Thyroid gland (tissue), 4 donors: ENCODE measurements at regions not wholly inside any gene's neighbourhood (a gene's known extent, or its start where the extent isn't known, plus 50 kb on each side); places are given as distances from the start of the nearest gene placed in this dataset.

Source experiments
- DNase-seq, 2 donors: peaks; one replicate each; pipeline ENCODE4 v3.0.0-alpha.2; 2019
- H3K27ac ChIP-seq, 3 donors: fragments of 200-600 bp; sonication (generic); 1 replicate in 2 of 3; 2 replicates in 1 of 3; pipeline ENCODE4 v1.5.1; 2016 to 2019; ENCODE audit warnings: mild to moderate bottlenecking in 1 of 3, moderate library complexity in 1 of 3
- H3K27me3 ChIP-seq: fragments of 200-600 bp; sonication (generic); one replicate; pipeline ENCODE4 v1.5.1; 2019
- H3K36me3 ChIP-seq, 2 donors: fragments of 200-600 bp; sonication (generic); one replicate each; pipeline ENCODE4 v1.5.1; 2016 to 2019
- H3K4me1 ChIP-seq, 2 donors: fragments of 200-600 bp; sonication (generic); one replicate each; pipeline ENCODE4 v1.5.1; 2017 to 2019
- H3K4me3 ChIP-seq, 3 donors: fragments of 200-600 bp; sonication (generic); replicated peaks in 1 of 3; 1 replicate in 2 of 3; 2 replicates in 1 of 3; pipeline ENCODE4 v1.5.1; 2016; ENCODE audit warnings: mild to moderate bottlenecking in 1 of 3
- H3K9me3 ChIP-seq: fragments of 200-600 bp; sonication (generic); one replicate; pipeline ENCODE4 v1.5.1; 2017
- POLR2A ChIP-seq, 2 donors: fragments of 450-650 bp; IDR thresholded peaks; one replicate each; pipeline ENCODE4 v1.6.1; 2017; ENCODE audit warnings: antibody characterized with exemption in 2 of 2, mild to moderate bottlenecking in 2 of 2, moderate library complexity in 1 of 2
- WGBS, 2 donors: methylation state at CpG; one replicate each; pipeline ENCODE4 v1.1.5; 2017; 5-methylcytosine and 5-hydroxymethylcytosine counted together
- intact Hi-C: fragments of 100-400 bp; cut with DNase I; formaldehyde crosslinking; loops from one replicate; pipeline ENCODE4 v1.15.1; 2023
- TF ChIP-seq, protein P1 (sequence below), 6 experiments: fragments of 200-600 bp in 3 of 6; fragments of 450-650 bp in 3 of 6; sonication (generic) in 3 of 6; IDR thresholded peaks; one replicate each; pipeline ENCODE4 v1.5.1; 2016 to 2019; ENCODE audit warnings: antibody characterized with exemption in 6 of 6, mild to moderate bottlenecking in 2 of 6, inconsistent platforms in 1 of 6, moderate library complexity in 1 of 6

- 79 to 81% methylated on average over 3 to 5 of the region's 5 CpGs for WGBS, 2 donors
- Histone ChIP-seq H3K4me1 (no peaks in the 10 kb centered on the region), H3K9me3 (no peaks in the 10 kb centered on the region), H3K36me3 (no peaks in the 10 kb centered on the region), H3K4me3 (no peak overlapping the region), H3K27me3 (no peaks in the 10 kb centered on the region), H3K27ac (no peak overlapping the region)
- intact Hi-C loops, result no loop called here
- DNase-seq, result no peak
- no peak for TF ChIP-seq POLR2A (IDR thresholded peaks at IDR 0.05)
- TF ChIP-seq, protein P1, sequence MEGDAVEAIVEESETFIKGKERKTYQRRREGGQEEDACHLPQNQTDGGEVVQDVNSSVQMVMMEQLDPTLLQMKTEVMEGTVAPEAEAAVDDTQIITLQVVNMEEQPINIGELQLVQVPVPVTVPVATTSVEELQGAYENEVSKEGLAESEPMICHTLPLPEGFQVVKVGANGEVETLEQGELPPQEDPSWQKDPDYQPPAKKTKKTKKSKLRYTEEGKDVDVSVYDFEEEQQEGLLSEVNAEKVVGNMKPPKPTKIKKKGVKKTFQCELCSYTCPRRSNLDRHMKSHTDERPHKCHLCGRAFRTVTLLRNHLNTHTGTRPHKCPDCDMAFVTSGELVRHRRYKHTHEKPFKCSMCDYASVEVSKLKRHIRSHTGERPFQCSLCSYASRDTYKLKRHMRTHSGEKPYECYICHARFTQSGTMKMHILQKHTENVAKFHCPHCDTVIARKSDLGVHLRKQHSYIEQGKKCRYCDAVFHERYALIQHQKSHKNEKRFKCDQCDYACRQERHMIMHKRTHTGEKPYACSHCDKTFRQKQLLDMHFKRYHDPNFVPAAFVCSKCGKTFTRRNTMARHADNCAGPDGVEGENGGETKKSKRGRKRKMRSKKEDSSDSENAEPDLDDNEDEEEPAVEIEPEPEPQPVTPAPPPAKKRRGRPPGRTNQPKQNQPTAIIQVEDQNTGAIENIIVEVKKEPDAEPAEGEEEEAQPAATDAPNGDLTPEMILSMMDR (IDR thresholded peaks at IDR 0.05), result no peak
Observed at GRCh38 chrX:43481576-43481975, 174.5 kb upstream of the MAOA start.

DNA sequence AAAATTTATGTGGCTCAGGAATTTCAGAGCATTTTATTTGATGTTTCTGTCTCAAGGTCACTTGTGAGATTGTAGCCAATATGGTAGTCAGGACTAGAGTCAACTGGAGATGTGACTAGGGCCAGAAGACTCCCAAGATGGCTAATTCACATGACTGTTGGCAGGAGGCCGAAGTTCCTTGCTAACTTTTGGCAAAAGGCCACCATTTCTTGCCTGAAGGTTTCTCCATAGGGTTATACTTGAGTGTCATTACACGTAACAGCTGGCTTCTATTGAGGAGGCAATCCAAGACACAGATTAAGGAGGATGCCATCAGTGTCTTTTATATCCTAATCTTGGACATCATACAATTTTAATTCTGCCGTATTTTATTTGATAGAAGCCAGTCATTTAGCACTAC is 162.3 kb upstream of the MAOA start:
- no peaks in the 10 kb centered on the region for H3K27me3 ChIP-seq
- intact Hi-C loops, result no loop called here
- 41 to 83% methylated on average over 3 of the region's 3 CpGs for WGBS, 2 donors
- no peak for TF ChIP-seq POLR2A (IDR thresholded peaks at IDR 0.05)
- TF ChIP-seq, protein P1 (IDR thresholded peaks at IDR 0.05), result no peak
- no peak overlapping the region for H3K27ac ChIP-seq
- no peaks in the 10 kb centered on the region for H3K36me3 ChIP-seq
- no peak overlapping the region for H3K4me3 ChIP-seq
- H3K4me1 ChIP-seq, result no peaks in the 10 kb centered on the region
- H3K9me3 ChIP-seq, result no peaks in the 10 kb centered on the region
- DNase-seq, result no peak

- intact Hi-C loops, result no loop called here
- DNase-seq, result no peak
- Histone ChIP-seq H3K9me3 (no peaks in the 10 kb centered on the region), H3K27ac (no peak overlapping the region), H3K4me1 (no peaks in the 10 kb centered on the region), H3K27me3 (no peaks in the 10 kb centered on the region), H3K4me3 (no peak overlapping the region), H3K36me3 (no peaks in the 10 kb centered on the region)
- 93 to 100% methylated on average over 1 of the region's 1 CpG for WGBS, 2 donors
- TF ChIP-seq, protein P1 (IDR thresholded peaks at IDR 0.05), result no peak
- TF ChIP-seq POLR2A (IDR thresholded peaks at IDR 0.05), result no peak
Observed at GRCh38 chrX:43500246-43500645, 155.9 kb upstream of the MAOA start.

- intact Hi-C loops, result no loop called here
- 84 to 89% methylated on average over 2 of the region's 2 CpGs for WGBS, 2 donors
- H3K36me3 ChIP-seq, result no peaks in the 10 kb centered on the region
- H3K4me1 ChIP-seq, result no peaks in the 10 kb centered on the region
- DNase-seq, result no peak
- H3K27me3 ChIP-seq, result no peaks in the 10 kb centered on the region
- H3K9me3 ChIP-seq, result no peaks in the 10 kb centered on the region
- no peak overlapping the region for H3K4me3 ChIP-seq
- H3K27ac ChIP-seq, result no peak overlapping the region
- TF ChIP-seq, protein P1 (IDR thresholded peaks at IDR 0.05), result no peak
- TF ChIP-seq POLR2A (IDR thresholded peaks at IDR 0.05), result no peak
Observed at GRCh38 chrX:43500996-43501694, 155.0 kb upstream of the MAOA start.

DNA sequence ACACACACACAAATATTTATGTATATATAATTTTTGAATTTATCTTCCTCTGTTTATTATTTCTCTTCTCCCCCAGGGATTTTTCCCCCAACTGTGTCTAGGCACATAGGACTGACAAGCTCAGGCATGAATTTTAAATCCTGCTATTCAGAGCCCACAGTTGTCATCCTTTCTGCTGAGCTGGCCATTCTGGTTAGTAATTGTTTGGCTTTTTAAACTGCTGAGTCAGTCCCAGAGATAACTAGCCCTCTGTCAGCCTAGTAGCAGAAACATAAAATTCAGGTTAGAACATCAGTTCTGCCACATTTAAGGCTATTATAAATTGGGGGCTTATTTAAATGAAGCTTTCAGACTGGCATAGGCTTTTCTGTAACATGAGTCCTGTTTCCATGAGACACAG is 151.7 kb upstream of the MAOA start:
- DNase-seq, result no peak
- no peaks in the 10 kb centered on the region for H3K9me3 ChIP-seq
- no peak overlapping the region for H3K4me3 ChIP-seq
- no peak for TF ChIP-seq POLR2A (IDR thresholded peaks at IDR 0.05)
- TF ChIP-seq, protein P1 (IDR thresholded peaks at IDR 0.05), result no peak
- intact Hi-C loops, result no loop called here
- H3K27ac ChIP-seq, result no peak overlapping the region
- no peaks in the 10 kb centered on the region for H3K4me1 ChIP-seq
- no peaks in the 10 kb centered on the region for H3K36me3 ChIP-seq
- no peaks in the 10 kb centered on the region for H3K27me3 ChIP-seq
